ENCODE measurements at regions not wholly inside any gene's neighbourhood (a gene's known extent, or its start where the extent isn't known, plus 50 kb on each side); places are given as distances from the start of the nearest gene placed in this dataset.

DNA sequence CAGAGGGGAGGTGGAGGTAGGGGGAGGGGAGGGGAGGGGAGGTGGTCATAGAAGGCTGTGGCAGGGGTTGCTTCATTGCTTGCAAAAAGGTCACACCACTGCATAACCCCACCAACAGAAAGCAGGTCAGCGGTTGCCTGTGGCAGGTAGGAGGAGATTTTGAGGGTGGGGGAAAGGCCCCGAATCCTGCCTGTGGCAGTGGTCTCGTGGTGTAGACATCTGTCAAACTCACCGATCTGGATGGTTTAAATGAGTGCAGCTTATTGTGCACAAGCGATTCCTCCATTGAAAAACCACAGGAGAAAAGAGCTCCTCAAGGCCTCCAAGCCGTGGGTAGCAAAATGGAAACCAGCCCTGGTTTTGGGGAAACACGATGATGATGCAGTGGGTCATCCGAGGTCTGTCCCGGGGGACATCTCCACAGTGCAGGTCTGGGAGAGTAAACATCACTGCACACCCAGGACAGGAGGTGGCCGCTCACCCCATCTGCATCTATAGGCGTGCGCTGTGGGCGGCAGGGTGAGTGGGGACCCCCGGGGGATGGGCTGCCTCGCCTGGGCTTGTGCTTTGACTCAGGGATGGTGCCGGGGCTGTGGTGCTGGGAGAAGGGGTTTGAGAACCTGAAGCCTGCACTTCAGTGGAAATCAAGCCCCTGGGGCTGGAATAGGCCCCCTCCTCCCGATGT, 112.3 kb downstream of the CRYAA start:
- TF ChIP-seq, protein P1, sequence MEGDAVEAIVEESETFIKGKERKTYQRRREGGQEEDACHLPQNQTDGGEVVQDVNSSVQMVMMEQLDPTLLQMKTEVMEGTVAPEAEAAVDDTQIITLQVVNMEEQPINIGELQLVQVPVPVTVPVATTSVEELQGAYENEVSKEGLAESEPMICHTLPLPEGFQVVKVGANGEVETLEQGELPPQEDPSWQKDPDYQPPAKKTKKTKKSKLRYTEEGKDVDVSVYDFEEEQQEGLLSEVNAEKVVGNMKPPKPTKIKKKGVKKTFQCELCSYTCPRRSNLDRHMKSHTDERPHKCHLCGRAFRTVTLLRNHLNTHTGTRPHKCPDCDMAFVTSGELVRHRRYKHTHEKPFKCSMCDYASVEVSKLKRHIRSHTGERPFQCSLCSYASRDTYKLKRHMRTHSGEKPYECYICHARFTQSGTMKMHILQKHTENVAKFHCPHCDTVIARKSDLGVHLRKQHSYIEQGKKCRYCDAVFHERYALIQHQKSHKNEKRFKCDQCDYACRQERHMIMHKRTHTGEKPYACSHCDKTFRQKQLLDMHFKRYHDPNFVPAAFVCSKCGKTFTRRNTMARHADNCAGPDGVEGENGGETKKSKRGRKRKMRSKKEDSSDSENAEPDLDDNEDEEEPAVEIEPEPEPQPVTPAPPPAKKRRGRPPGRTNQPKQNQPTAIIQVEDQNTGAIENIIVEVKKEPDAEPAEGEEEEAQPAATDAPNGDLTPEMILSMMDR (IDR thresholded peaks at IDR 0.05) = no peak
- no peak for TF ChIP-seq EZH2phosphoT487 (IDR thresholded peaks at IDR 0.05)
- TF ChIP-seq EZH2 (IDR thresholded peaks at IDR 0.05) = no peak
